Breast epithelium (tissue), 4 donors: ENCODE measurements at regions not wholly inside any gene's neighbourhood (a gene's known extent, or its start where the extent isn't known, plus 50 kb on each side); places are given as distances from the start of the nearest gene placed in this dataset.

Source experiments
- DNase-seq, 2 donors: peaks; one replicate each; pipeline ENCODE4 v3.0.0-alpha.2; 2019; ENCODE audit warnings: low spot score in 2 of 2
- H3K27ac ChIP-seq, 2 donors: fragments of 200-600 bp; sonication (generic) in 1 of 2; one replicate each; pipeline ENCODE4 v1.5.1; 2016 to 2019; ENCODE audit warnings: mild to moderate bottlenecking in 1 of 2
- H3K27me3 ChIP-seq, 2 donors: fragments of 200-600 bp; sonication (generic) in 1 of 2; one replicate each; pipeline versions ENCODE4 v1.5.1 to v1.6.0; 2017 to 2019; ENCODE audit warnings: control low read depth in 1 of 2, mild to moderate bottlenecking in 1 of 2
- H3K36me3 ChIP-seq: fragments of 200-600 bp; one replicate; pipeline ENCODE4 v1.5.1; 2019
- H3K4me1 ChIP-seq, 2 donors: fragments of 200-600 bp; sonication (generic); one replicate each; pipeline ENCODE4 v1.5.1; 2016 to 2019; ENCODE audit warnings: control low read depth in 1 of 2
- H3K4me3 ChIP-seq, 3 donors: fragments of 200-600 bp; sonication (generic); 1 replicate in 2 of 3; 2 replicates in 1 of 3; pipeline ENCODE4 v1.5.1; 2016 to 2019; ENCODE audit warnings: mild to moderate bottlenecking in 3 of 3, moderate library complexity in 2 of 3
- H3K9me3 ChIP-seq, 2 donors: fragments of 200-600 bp; sonication (generic) in 1 of 2; one replicate each; pipeline ENCODE4 v1.5.1; 2016 to 2019; ENCODE audit warnings: control low read depth in 1 of 2
- CTCF ChIP-seq, 3 donors: fragments of 450-650 bp; IDR thresholded peaks; one replicate each; pipeline ENCODE4 v1.5.1; 2016 to 2017; ENCODE audit warnings: antibody characterized with exemption in 3 of 3, mild to moderate bottlenecking in 3 of 3, moderate library complexity in 3 of 3
- POLR2A ChIP-seq: fragments of 450-650 bp; IDR thresholded peaks from one replicate; pipeline ENCODE4 v1.6.1; 2016; ENCODE audit warnings: antibody characterized with exemption, mild to moderate bottlenecking, moderate library complexity
- POLR2AphosphoS5 ChIP-seq, 3 donors: sonication (generic); formaldehyde crosslinking; IDR thresholded peaks; one replicate each; pipeline ENCODE4 v1.6.1; 2017; ENCODE audit warnings: antibody characterized with exemption in 3 of 3
- intact Hi-C: fragments of 100-400 bp; cut with DNase I; formaldehyde crosslinking; loops from one replicate; pipeline ENCODE4 v1.15.1; 2023; ENCODE audit warnings: low total_unique reads

- H3K27me3 ChIP-seq = no peaks in the 10 kb centered on the region
- H3K4me3 ChIP-seq = no peak overlapping the region
- no peaks in the 10 kb centered on the region for H3K9me3 ChIP-seq
- no peak for DNase-seq
- no peak for TF ChIP-seq POLR2A
- no peaks in the 10 kb centered on the region for H3K36me3 ChIP-seq
- intact Hi-C loops = no loop called here
- no peaks in the 10 kb centered on the region for H3K4me1 ChIP-seq
- no peak overlapping the region for H3K27ac ChIP-seq
Measured at GRCh38 chr7:125099519-125099918, 169.9 kb upstream of the POT1 start.

DNA sequence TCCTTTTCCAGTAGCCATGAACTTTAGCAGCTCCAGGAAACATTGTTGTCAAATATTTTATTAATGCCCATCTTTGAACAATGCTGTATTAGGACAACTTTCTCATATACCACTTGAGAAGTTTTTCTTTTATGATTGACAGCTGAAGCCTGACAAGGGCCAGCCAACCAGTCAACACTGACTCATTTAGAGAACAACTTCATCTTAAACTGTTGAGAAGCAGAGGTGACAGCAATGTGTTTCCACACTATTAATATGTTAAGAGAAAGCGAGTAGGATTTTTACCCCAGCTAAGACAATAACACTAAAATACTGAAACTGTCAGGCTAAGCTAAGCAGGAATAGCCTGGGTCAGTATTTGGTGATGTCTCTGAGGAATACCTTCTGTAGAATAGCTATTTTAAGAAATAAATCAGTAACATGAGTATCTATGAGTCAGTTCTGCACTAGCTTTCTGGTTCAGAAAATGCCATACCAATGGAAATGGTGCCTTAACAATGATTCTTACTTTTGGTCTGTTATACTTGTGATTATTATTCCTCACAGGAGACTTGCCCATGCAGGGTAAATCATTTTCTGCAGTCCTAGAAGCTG is 168.8 kb upstream of the POT1 start:
- TF ChIP-seq CTCF (IDR thresholded peaks at IDR 0.05) = no peak
- TF ChIP-seq POLR2AphosphoS5 (IDR thresholded peaks at IDR 0.05) = no peak
- TF ChIP-seq POLR2A = no peak
- intact Hi-C loops = no loop called here
- Histone ChIP-seq H3K4me1 (no peaks in the 10 kb centered on the region), H3K27ac (no peak overlapping the region), H3K27me3 (no peaks in the 10 kb centered on the region), H3K4me3 (no peak overlapping the region), H3K36me3 (no peaks in the 10 kb centered on the region), H3K9me3 (no peaks in the 10 kb centered on the region)
- DNase-seq = no peak

GRCh38 chr7:125090596-125090995 is 161.0 kb upstream of the POT1 start:
- TF ChIP-seq CTCF (IDR thresholded peaks at IDR 0.05) (no peak), POLR2A (no peak), POLR2AphosphoS5 (IDR thresholded peaks at IDR 0.05) (no peak)
- no peaks in the 10 kb centered on the region for H3K9me3 ChIP-seq
- H3K4me1 ChIP-seq = no peaks in the 10 kb centered on the region
- intact Hi-C loops = no loop called here
- H3K27me3 ChIP-seq = no peaks in the 10 kb centered on the region
- no peaks in the 10 kb centered on the region for H3K36me3 ChIP-seq
- no peak overlapping the region for H3K27ac ChIP-seq
- DNase-seq = no peak
- no peak overlapping the region for H3K4me3 ChIP-seq

GRCh38 chr7:125089171-125089570 is 159.5 kb upstream of the POT1 start:
- DNase-seq = no peak
- Histone ChIP-seq H3K27me3 (no peaks in the 10 kb centered on the region), H3K9me3 (no peaks in the 10 kb centered on the region), H3K4me3 (no peak overlapping the region), H3K36me3 (no peaks in the 10 kb centered on the region), H3K4me1 (no peaks in the 10 kb centered on the region), H3K27ac (no peak overlapping the region)
- intact Hi-C loops = no loop called here
- no peak for TF ChIP-seq CTCF (IDR thresholded peaks at IDR 0.05)
- no peak for TF ChIP-seq POLR2AphosphoS5 (IDR thresholded peaks at IDR 0.05)
- TF ChIP-seq POLR2A = no peak

- no peaks in the 10 kb centered on the region for H3K4me1 ChIP-seq
- H3K27me3 ChIP-seq = no peaks in the 10 kb centered on the region
- TF ChIP-seq POLR2AphosphoS5 (IDR thresholded peaks at IDR 0.05) (no peak), CTCF (IDR thresholded peaks at IDR 0.05) (no peak), POLR2A (no peak)
- H3K9me3 ChIP-seq = no peaks in the 10 kb centered on the region
- DNase-seq = no peak
- H3K4me3 ChIP-seq = no peak overlapping the region
- no peak overlapping the region for H3K27ac ChIP-seq
- intact Hi-C loops = no loop called here
- H3K36me3 ChIP-seq = no peaks in the 10 kb centered on the region
Measured at GRCh38 chr7:125088555-125088954, 158.9 kb upstream of the POT1 start.

DNA sequence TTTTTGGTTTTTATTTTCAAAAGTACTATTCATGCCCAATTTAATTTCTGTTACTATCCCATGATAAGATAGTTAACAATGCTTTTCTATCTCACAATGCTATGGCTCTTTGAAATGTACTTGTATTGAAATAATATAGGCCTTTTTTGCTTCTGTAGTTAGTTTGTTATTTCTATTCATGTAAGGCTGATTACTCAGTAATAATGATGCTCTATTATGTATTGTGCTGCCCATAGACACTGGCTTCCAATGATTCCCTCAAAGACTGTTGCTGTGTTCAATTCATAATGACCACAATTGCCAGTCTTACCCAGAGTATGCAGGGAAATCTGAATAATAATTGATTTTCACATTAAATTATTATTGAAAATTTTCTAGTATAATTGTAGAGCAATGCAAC is 155.5 kb upstream of the POT1 start:
- no peaks in the 10 kb centered on the region for H3K27me3 ChIP-seq
- H3K4me1 ChIP-seq = no peaks in the 10 kb centered on the region
- DNase-seq = no peak
- no peaks in the 10 kb centered on the region for H3K36me3 ChIP-seq
- intact Hi-C loops = no loop called here
- no peaks in the 10 kb centered on the region for H3K9me3 ChIP-seq
- no peak overlapping the region for H3K4me3 ChIP-seq
- no peak overlapping the region for H3K27ac ChIP-seq
- TF ChIP-seq CTCF (IDR thresholded peaks at IDR 0.05) = no peak
- no peak for TF ChIP-seq POLR2A
- TF ChIP-seq POLR2AphosphoS5 (IDR thresholded peaks at IDR 0.05) = no peak
